Ecto neural progenitor cell (in vitro differentiated cells): ENCODE measurements at regions not wholly inside any gene's neighbourhood (a gene's known extent, or its start where the extent isn't known, plus 50 kb on each side); places are given as distances from the start of the nearest gene placed in this dataset.

Experiments
- DNase-seq: peaks from one replicate; pipeline ENCODE4 v3.0.0-alpha.2; 2018; ENCODE audit warnings: low spot score

DNA sequence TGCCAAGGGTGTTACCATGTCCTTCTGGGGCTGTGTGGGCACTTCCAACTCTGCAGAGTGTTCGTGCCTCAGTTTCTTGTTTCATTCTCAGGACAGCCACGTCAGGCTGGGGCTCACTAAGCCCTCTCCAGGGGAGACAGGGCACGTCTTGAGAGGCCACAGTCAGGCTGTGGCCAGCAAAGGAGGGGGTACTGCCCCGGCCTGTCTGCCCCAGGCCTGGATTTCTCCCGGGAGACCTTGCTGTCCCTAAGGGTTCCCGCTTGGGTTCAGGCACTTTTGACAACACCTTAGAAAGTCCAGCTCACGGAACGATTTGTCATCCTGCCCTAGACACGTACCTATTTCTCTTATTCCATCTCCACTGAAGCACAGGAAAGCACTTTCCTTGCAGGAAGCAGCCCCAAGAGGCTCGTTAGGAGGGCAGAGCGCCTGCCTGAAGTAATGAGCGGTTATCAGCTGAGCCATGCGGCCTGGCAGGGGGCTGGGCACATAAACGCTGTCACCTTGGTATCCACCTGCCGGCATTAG lies 290.4 kb upstream of the RTL1 start:
- peak; percentile 39 for DNase-seq

DNA sequence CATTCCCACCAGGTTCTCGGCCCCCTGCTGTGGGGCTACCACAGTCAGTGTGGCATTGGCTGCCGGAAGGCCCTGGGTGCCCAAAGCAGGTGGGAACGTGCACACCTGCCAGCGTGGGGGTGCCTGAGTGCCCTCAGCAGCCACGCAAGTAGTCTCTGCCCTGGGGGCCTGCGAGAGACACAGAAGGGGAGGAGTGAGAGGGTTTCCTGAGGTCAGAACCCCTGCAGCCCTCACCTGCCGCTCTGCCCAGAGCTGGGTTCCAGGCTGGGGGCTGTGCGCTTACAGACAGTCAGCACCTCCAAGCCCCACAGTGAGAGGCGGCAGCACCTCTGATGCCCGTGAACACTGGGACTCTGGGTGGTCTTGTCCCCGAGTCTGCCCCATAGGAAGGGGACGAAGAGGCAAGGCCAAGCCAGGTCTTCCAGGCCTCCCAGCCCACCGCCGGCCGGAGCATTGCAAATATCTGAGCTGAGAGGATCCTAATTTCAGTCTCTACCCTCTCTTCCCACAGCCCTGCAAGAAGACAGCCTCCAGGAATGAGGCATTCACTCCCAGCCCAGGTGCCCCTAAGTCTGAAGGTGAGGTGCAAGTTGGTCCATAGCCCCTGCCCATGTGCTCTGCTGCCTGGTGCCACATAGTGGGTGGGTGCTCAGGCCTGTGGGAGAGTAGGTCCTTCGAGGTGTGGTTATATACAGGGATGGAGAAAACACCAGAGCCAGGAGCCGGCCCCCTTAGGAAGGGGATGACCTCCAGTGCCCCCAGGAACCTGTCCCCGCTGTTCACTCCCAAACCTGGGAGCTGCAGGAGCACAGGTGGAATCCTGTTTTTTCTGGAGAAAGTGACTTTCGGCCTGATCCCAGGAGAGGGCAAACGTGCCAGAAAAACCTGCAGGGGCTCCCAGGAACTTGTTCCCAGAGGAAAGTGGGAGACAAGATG lies 291.1 kb upstream of the RTL1 start:
- peak; percentile 23 for DNase-seq

DNA sequence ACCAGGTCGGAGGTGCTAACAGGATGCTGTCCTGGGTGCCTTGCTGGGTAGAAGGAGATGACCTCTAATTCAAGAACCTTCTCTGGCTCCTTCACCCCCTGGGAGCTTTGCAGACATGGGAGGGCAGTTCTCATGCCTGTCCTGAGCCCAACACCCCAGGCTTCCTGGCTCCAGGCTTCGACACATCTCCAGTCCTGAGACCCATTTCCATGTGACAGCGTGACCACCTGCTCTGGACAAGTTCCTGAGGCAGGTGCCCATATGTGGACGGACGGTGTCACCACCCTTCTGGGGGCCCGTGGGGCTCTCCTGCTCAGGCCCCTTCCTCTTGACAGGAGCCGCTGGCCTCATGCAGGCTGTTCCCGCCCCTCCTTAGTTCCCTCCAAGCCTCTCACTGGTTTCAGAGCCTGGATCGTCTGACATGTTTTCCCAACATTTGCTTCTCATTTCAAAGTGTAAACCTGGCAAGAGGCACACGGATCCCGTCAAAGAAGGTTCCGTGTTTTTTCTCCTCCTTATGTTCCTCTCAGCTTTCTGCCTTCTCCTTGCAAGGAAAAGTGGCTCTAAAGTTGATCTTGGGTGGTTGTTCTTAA lies 291.9 kb upstream of the RTL1 start:
- DNase-seq, result peak; percentile 41

DNA sequence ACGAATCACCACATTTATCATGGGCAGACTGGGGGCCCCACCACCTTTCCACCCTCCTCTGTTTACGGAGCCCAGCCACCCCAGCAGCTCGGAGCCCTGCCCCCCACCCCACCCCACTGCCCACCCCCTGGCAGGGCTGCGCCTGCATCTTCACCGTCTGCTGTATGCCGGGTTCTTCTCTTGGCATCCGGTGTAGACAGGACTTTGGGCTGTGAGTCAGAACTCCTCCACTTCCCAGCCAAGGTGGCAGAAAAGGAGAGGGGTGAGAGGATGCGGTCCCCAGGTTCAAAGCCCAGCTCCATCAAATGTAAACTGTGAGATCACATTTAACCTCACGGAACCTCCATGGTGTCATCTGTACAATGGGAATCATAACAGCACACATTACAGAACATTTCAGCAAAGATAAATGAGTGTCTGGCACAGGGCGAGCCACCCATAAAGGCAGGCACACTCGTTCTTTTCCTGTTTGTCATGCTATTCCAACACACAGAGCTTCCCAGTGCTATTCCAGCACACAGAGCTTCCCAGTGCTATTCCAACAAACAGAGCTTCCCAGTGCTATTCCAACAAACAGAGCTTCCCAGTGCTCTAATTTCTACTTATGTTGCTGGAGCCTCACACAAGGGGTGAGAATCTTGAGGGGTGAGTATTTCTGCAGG lies 292.7 kb upstream of the RTL1 start:
- DNase-seq, result no peak

DNA sequence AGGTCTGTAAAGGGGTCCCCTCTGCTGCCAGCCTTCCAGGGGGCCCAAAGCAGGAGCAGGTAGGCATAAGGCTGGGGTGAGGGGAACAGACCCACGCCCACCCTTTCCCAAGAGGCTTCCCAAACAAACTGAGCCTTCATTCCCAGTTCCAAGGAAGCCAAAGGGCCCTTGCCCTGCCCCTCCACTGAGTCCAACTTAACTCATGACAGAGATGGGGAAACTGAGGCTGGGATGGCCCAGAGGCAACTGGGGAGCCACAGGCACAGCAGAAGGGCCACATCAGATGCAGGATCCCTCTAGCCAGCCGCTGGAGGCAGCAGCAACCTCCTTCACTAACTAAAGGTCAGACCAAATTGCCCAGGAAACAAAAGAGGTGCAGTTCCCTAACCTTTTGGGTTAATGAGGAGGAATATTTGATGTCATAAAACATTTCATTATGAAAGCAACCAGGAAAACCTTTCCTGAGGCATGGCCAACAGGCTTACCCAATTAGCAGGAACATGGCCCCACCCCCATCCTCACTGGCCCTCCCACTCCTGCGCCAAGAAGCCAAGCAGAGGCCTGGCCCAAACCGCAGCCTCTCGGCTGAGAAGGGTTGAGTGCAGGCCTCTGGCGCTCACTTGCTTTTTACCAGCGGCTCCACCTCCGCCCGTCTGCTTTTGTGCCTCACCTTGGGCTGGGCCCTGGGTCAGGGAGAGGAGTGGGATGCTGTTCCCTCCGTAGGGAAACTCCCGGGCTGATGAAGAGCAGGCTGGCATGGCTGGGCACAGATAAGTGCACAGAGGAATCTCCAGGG lies 293.5 kb upstream of the RTL1 start:
- peak; percentile 58 for DNase-seq

DNA sequence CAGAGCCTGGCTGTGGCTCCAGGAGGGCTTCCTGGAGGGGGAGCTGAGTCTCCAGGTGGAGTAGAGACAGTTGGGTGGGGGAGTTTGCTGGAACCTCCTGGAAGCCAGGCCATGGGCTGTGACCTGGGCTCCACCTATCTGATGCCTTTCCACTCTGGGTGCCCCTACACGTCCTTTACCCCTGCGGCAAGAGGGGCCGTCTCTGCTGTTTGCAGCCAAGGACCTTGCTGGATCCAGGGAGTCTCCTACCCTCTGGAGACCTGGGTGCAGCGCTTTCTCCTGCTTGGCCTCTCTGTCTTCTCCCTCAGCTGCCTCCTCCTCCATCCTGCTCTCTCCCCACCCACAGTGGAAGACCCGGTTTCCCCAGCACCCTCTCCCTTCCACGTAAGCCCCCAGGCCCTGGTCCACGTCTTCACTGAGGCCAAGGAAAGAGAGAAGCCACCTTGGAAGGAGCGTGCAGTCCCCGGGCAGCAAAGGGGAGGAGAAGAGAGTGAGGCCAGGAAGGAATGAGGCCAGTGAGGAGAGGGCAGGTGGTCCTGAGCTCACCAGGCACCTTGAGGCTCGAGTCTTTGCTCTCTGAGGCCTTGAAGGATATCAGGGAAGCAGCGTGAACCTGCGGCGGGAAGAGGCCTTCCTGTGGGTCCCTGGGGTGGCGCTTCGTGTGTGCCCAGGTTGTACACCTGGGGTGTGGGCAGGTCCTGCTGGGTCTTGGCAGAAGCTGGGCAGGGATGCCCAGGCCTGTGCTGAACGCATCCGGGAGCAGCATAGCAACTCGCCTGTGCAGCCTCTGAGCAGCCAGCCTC lies 294.3 kb upstream of the RTL1 start:
- DNase-seq, result peak; percentile 41

DNA sequence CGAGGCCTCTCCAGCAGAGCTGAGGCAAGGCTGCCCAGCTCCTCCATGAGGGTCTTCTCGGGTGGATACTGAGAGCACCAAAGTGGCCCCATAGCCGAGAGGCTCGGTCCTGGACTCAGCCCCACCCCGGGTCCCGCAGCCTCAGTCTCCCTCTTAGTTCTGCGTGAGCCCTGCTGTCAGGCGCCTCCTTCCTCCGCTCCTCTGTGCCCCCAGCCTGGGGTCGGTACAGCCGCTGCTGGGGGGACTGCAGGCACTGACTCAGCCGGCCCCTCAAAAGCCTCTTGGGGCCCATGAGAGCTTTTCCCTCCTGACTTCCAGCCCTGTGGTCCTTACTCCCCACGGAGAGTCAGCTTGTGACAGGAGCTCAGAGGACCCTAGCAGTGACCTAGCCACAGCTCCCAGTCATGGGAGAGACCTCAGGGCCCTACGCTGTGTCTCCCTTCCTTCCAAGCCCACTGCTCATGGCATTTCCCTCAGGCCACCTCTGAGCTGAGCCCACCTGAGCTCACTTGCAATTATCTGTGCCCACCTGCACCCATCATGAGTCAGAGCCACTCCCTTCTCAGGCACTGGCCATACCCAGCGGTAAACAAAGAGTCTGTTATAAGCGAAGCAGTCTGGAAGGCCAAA lies 295.0 kb upstream of the RTL1 start:
- peak; percentile 39 for DNase-seq

DNA sequence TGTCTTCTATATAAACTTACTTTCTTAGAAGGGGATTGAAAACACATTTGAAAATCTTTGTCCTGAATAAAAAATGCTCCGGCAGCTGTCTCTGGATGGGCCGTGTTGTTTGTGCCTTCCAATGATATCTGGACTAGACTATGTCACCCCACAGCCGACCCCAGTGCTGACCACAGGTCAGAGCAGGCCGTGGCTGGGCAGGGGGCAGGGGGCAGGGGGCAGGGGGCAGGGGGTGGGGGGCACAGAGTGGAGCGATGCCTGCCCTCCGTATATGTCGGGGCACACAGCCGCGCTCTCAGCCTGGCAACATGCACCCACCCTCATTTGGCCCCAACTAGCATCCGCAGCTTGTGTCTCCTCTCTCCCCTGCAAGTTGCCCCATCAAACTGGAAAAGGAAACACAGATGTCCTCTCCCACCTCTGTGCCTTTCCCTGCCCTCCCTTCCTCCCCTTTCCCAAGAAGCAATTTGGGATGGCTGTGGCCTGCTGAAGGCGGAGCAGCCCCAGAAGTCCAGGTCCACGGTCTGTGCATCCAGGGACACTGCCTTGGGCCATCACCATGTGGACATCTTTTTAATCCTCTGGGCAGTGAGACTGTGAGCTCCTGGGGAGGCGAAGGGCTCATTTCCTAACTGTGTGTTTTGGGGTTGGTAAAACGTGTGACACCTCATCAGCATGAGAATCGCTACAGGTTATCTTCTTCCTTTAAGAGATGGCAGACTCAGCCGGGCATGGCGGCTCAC lies 295.7 kb upstream of the RTL1 start:
- DNase-seq, result peak; percentile 26

DNA sequence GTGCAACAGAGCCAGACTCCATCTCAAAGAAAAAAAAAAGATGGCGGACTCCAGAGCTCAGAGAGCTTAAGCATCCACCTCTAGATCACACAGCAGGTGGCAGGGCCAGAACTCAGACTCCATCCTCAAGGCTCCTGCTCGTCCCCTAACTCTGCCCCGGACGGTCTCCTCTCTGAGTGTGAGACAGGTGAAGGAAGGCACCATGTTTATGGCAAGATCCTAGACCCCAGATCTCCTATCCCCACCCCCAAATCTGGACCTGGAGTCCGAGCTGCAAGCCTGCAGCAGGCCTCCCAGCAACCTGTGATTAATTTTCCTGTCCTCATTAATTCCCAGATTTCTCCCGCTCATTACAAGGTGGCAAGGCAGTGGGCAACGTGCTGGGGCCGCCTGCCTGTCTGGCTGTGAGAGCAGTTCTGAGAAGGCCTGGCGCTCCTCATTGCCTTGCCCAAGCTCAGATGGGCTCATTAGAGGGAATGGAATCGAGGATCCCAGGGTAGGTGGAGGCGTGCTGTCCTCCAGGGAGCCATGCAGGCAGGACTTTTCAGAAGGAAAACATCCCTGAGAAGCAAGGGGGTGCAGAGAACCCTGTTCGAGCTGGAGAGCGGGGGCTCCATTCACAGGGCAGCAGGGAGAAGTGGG lies 296.6 kb upstream of the RTL1 start:
- DNase-seq, result peak; percentile 32

DNA sequence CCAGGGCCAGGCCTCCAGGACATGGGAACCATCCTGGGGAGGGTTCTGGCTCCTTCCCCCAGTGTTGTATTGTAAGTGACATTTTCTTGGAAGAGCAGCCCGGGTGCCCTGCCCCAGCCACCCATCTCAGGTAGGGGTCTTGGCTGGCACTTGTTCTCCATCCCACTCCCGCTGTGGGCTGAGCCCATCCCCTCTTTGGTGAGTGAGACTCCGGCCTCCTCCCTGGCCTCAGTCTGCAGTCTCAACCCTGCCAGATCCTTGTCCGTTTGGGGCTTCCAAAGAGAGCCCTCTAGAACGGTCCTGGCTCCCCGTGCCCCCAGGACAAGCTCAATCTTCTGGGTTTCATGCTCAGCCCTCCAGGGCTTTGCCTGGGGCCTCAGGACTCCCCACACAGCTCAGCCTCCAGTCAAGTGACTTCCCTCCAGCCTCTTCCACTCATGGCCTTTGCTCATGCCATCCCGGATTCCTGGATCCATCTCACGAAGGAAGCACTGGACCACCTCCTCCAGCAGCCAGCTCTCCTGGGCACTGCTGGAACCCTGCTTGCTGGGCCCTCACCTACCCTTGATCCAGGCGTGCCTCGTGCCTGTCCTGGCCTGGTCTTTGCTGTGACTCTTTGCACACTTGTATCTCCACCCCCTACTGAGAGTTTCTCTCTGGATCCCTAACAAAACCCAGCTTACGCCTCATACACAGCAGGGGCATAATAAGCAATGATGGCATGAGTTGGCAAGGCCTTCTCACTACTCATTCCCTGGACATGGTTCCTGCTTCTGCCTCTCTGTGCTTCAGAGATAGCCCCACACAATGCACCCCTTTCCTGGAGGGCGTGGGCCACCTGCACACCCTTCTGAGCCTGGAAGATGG lies 297.4 kb upstream of the RTL1 start:
- peak; percentile 34 for DNase-seq

DNA sequence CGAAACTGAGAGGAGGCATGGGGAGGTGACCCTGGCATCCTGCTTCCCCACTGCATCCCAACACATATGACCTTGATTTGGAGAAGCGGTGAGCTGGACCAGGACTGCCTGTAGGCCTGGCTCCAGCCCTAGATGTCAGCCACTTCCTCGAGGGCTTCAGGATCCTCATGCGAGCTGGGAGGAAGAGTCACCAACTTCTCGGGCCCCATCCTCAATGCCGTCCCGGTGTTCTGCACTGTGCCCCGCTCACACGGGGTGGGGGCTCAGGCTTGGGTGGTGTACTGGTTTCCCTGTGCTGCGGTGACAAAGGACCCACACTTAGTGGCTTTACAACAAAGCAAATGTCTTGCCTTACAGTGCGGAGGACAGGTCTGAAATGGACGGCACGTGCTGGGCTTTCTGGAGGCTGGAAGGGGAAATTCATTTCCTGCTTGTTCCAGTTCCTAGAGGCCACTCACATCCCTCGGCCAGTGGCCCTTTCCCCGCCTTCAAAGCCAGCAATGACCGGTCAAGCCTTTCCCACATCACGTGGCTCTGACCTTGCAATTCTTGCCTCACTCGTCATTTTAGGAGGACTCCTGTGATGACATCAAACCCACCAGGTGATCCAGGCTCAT lies 298.1 kb upstream of the RTL1 start:
- DNase-seq, result peak; percentile 38

DNA sequence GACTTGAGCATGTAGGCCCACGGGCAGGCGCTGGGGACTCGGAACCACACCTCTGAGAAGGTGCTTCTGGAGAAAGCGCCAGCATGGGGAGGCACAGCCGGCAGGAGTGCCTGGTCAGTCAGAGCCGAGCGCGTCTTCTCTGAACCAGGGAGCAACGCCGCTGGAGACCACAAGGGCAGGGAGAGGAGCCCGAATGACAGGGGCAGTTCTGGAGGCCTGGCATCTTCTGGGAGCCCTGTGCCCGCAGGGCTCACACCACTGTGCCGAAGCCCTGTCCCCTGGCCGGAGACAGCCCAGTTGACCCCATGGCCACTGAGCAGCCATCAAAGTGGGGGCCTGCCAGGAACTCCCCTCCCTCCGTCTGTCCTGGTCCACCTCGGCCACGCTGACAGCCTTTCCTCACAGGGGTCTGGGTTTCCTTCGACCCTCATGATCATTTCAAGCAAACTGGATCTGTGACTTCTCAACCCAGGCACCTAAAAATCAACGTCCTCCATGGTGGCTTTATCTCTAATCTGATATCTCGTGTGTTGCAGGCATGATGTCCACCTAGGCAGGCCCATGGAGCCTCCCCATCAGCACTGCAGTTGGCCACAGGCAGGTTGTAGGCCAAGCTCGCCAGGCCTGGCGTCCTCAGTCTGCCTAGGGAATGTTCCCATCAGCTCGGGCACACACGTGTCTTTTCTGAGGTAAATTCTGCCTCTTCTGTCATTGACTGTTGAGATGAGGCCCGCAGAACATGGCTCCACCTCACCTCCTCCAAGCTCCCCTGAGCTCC lies 299.3 kb upstream of the RTL1 start:
- peak; percentile 23 for DNase-seq

DNA sequence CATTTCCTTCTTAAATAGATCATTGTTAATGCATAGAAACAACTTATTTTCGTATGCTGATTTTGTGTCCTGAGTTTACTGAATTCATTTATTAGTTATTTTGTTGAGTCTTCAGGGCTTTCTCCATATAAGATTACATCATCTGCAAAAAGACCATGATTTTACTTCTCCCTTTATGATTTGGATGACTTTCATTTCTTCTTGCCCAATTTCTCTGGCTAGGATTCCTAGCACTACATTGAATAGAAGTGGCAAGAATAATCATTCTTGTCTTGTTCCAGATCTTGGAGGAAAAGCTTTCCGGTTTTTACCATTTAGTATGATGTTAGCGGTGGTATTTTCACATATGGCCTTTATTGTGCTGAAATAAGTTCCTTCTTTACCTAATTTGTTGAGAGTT lies 303.0 kb upstream of the RTL1 start:
- DNase-seq, result no peak

DNA sequence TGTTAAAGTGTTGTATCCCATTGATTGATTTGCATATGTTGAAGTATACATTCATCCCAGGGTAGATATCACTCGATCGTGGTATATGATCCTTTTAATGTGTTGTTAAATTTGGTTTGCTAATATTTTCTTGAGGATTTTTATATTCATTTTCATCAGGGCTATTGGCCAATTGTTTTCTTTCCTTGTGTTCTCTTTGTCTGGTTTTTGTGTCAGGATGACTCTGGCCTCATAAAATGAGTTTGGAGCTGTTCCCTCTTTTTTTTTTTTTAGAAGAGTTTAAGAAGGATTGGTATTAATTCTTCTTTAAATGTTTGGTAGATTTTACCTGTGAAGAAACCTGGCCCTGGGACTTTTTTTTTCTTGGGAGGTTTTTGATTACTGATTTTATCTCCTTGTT lies 303.5 kb upstream of the RTL1 start:
- no peak for DNase-seq

DNA sequence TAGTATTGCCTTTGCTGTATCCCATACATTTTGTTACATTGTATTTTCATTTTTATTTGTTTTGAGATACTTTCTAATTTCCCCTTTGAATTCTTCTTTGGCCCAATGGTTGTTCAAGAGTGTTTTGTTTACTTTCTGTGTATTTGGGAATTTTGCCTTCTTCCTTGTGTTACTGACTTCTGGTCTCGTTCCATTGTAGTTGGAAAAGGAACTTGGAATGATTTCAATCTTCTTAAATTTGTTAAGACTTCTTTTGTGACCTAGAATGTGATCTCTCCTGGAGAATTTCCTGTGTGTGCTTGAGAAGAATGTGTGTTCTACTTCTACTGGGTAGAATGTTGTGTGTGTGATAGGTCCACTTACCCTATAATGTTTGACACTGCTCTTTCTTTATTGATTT lies 304.4 kb upstream of the RTL1 start:
- no peak for DNase-seq

DNA sequence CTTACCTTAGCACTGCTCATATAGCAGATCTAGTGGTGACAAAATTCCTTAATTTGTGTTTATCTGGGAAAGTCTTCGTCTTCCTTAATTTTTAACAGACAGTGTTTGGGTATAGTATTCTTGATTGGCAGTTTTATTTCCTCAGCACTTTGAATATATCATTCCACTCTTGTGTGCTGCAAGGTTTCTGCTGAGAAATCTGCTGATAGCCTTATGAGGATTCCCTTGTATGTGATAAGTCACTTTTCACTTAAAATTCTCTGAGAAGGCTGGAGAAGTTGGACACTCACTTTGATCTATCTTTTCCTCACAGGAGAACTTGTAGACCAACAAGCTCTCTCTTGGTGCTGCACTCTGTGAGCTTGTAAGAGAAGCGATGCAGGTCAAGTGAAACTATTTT lies 306.1 kb upstream of the RTL1 start:
- DNase-seq, result no peak

DNA sequence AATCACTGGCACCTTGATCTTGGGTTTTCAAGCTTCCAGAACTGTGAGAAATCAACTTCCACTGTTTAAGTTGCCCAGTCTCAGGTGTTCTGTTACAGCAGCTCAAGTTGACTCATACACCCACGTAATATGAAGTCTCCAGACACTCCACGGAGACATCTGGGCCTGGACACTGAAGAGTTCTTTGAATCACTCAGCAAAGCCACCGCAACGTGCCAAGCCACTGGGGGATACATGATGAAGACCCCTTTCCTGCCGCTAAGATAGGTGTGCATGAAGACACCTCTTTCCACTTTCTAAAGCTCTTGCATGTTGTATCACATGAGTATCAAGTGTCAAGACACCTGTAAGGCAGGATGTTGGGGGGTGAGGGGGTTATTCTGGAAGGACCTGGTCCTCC lies 311.7 kb upstream of the RTL1 start:
- DNase-seq, result peak; percentile 18
